Tibial nerve (tissue), 4 donors: ENCODE measurements at regions not wholly inside any gene's neighbourhood (a gene's known extent, or its start where the extent isn't known, plus 50 kb on each side); places are given as distances from the start of the nearest gene placed in this dataset.

Experiments used
- DNase-seq, 2 donors: peaks; one replicate each; pipeline ENCODE4 v3.0.0-alpha.2; 2019; ENCODE audit warnings: low spot score in 2 of 2
- H3K27ac ChIP-seq, 4 donors: fragments of 200-600 bp; sonication (generic) in 3 of 4; one replicate each; pipeline ENCODE4 v1.5.1; 2017 to 2019; ENCODE audit warnings: mild to moderate bottlenecking in 1 of 4
- H3K27me3 ChIP-seq, 2 donors: fragments of 200-600 bp; sonication (generic) in 1 of 2; one replicate each; pipeline versions ENCODE4 v1.5.1 to v1.6.0; 2017 to 2019
- H3K36me3 ChIP-seq, 3 donors: fragments of 200-600 bp; sonication (generic); one replicate each; pipeline ENCODE4 v1.5.1; 2018 to 2019
- H3K4me1 ChIP-seq, 4 donors: fragments of 200-600 bp; sonication (generic) in 3 of 4; one replicate each; pipeline ENCODE4 v1.5.1; 2017 to 2019
- H3K4me3 ChIP-seq, 4 donors: fragments of 200-600 bp; sonication (generic) in 3 of 4; one replicate each; pipeline ENCODE4 v1.5.1; 2017 to 2019; ENCODE audit warnings: mild to moderate bottlenecking in 1 of 4, moderate library complexity in 1 of 4
- H3K9me3 ChIP-seq, 4 donors: fragments of 200-600 bp; sonication (generic) in 3 of 4; one replicate each; pipeline ENCODE4 v1.5.1; 2017 to 2019
- CTCF ChIP-seq, 5 experiments: fragments of 200-600 bp in 3 of 5; fragments of 450-650 bp in 2 of 5; sonication (generic) in 3 of 5; IDR thresholded peaks; one replicate each; pipeline ENCODE4 v1.5.1; 2016 to 2019; ENCODE audit warnings: antibody characterized with exemption in 5 of 5, mild to moderate bottlenecking in 3 of 5, moderate library complexity in 2 of 5
- EP300 ChIP-seq, 2 donors: sonication (generic); formaldehyde crosslinking; IDR thresholded peaks; one replicate each; pipeline ENCODE4 v1.6.1; 2017; ENCODE audit warnings: antibody characterized with exemption in 2 of 2, mild to moderate bottlenecking in 1 of 2
- POLR2A ChIP-seq, 2 donors: fragments of 450-650 bp; IDR thresholded peaks; one replicate each; pipeline ENCODE4 v1.6.1; 2017; ENCODE audit warnings: antibody characterized with exemption in 2 of 2, mild to moderate bottlenecking in 2 of 2, moderate library complexity in 2 of 2
- WGBS, 2 donors: methylation state at CpG; one replicate each; pipeline ENCODE4 v1.1.5; 2018; 5-methylcytosine and 5-hydroxymethylcytosine counted together

- no peaks in the 10 kb centered on the region for H3K4me1 ChIP-seq
- H3K9me3 ChIP-seq: peaks cover 0 to 18% (median 2%) of the 10 kb centered on the region in 4 donors
- H3K4me3 ChIP-seq: no peak overlapping the region
- H3K27me3 ChIP-seq: no peaks in the 10 kb centered on the region
- no peak overlapping the region for H3K27ac ChIP-seq
- H3K36me3 ChIP-seq: no peaks in the 10 kb centered on the region
- WGBS, 2 donors: 52 to 59% methylated on average over 4 of the region's 4 CpGs
- DNase-seq: no peak
- no peak for TF ChIP-seq CTCF (IDR thresholded peaks at IDR 0.05)
- TF ChIP-seq EP300 (IDR thresholded peaks at IDR 0.05): no peak
- TF ChIP-seq POLR2A (IDR thresholded peaks at IDR 0.05): no peak
Observed at GRCh38 chr16:55943267-55943666, 68.1 kb upstream of the CES5A start.

DNA sequence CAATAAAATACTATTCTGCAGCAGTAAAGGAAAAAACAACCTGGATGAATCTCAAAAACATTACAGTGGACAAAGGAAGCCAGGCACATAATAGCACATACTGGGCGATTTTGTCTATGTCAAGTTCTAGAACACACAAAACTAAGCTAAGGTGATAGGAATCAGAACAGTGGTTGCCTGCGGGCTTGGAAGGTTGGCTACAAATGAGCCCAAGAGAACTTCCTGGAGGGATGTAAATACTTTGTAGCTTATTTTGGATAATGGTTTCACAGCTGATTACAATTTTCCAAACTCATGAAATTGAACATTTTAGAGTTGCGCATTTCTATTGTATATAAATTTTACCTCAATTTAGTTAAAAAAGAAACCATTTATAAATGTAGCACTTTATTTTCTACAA is 67.6 kb upstream of the CES5A start:
- H3K4me1 ChIP-seq: no peaks in the 10 kb centered on the region
- H3K36me3 ChIP-seq: no peaks in the 10 kb centered on the region
- H3K27me3 ChIP-seq: no peaks in the 10 kb centered on the region
- no peak overlapping the region for H3K4me3 ChIP-seq
- TF ChIP-seq POLR2A (IDR thresholded peaks at IDR 0.05) (no peak), EP300 (IDR thresholded peaks at IDR 0.05) (no peak), CTCF (IDR thresholded peaks at IDR 0.05) (no peak)
- DNase-seq: no peak
- peaks cover 0 to 18% (median 2%) of the 10 kb centered on the region in 4 donors for H3K9me3 ChIP-seq
- no peak overlapping the region for H3K27ac ChIP-seq
- 89% methylated on average over 3 of the region's 3 CpGs for WGBS, 2 donors

- peaks cover 0 to 18% (median 2%) of the 10 kb centered on the region in 4 donors for H3K9me3 ChIP-seq
- no peaks in the 10 kb centered on the region for H3K4me1 ChIP-seq
- no peak for TF ChIP-seq CTCF (IDR thresholded peaks at IDR 0.05)
- no peak for TF ChIP-seq EP300 (IDR thresholded peaks at IDR 0.05)
- no peak for TF ChIP-seq POLR2A (IDR thresholded peaks at IDR 0.05)
- 61 to 70% methylated on average over 2 of the region's 2 CpGs for WGBS, 2 donors
- no peak overlapping the region for H3K4me3 ChIP-seq
- no peaks in the 10 kb centered on the region for H3K27me3 ChIP-seq
- no peak for DNase-seq
- H3K27ac ChIP-seq: no peak overlapping the region
- no peaks in the 10 kb centered on the region for H3K36me3 ChIP-seq
Observed at GRCh38 chr16:55941552-55941951, 66.4 kb upstream of the CES5A start.

DNA sequence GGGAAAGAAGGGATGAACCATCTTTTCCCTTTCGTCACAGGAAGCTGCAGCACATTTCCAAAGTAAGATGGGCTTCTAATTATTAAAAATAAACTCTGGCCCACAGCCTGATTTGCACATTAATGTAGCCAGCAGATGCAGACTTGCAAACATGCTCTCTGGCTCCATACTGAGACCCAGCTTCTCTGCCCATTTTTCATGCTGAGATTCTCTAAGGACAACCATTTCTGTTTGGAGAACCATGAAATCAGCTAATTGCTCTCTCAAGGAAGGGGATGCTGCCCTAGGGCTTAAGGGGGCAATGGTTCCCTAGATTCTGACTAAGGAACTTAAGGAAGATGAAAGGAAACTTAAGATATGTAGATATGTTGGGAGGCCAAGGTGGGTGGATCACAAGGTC is 63.0 kb upstream of the CES5A start:
- no peak for DNase-seq
- no peak for TF ChIP-seq CTCF (IDR thresholded peaks at IDR 0.05)
- no peaks in the 10 kb centered on the region for H3K4me1 ChIP-seq
- peaks cover 0 to 23% (median 2%) of the 10 kb centered on the region in 4 donors for H3K9me3 ChIP-seq
- WGBS, 2 donors: 55 to 79% methylated on average over 1 of the region's 1 CpG
- no peaks in the 10 kb centered on the region for H3K27me3 ChIP-seq
- H3K4me3 ChIP-seq: no peak overlapping the region
- no peak overlapping the region for H3K27ac ChIP-seq
- H3K36me3 ChIP-seq: no peaks in the 10 kb centered on the region

DNA sequence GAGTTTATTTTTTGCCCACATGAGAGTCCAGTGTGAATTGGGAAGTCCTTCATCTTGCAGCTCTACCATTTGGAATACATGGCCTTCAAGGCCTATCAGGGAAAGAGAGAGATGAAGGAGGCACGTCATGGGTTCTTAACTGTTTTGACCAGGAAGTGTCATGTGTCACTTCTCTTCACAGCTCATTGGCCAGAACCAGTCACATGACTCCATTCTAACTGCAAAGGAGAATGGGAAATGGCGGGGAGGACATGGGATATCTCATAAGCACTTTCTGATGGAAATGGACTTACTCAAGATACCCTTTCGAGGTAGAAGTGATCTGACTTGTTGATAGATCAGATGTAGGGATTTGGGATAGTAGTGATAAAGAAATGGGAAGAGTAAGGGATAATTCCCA is 57.9 kb upstream of the CES5A start:
- WGBS, 2 donors: 68 to 78% methylated on average over 3 of the region's 3 CpGs
- Histone ChIP-seq H3K27ac (no peak overlapping the region), H3K9me3 (peaks cover 0 to 5% (median 0%) of the 10 kb centered on the region in 4 donors), H3K4me1 (no peaks in the 10 kb centered on the region), H3K27me3 (no peaks in the 10 kb centered on the region), H3K4me3 (no peak overlapping the region), H3K36me3 (no peaks in the 10 kb centered on the region)
- DNase-seq: no peak
- TF ChIP-seq CTCF (IDR thresholded peaks at IDR 0.05) (no peak), POLR2A (IDR thresholded peaks at IDR 0.05) (no peak), EP300 (IDR thresholded peaks at IDR 0.05) (no peak)
